GM20000 (cell line): ENCODE measurements at regions not wholly inside any gene's neighbourhood (a gene's known extent, or its start where the extent isn't known, plus 50 kb on each side); places are given as distances from the start of the nearest gene placed in this dataset.

Experiments used
- DNase-seq: peaks from one replicate; pipeline ENCODE4 v3.0.0; 2012; ENCODE audit warnings: low spot score
- CTCF ChIP-seq: IDR thresholded peaks from 2 replicates; pipeline ENCODE4 v1.5.1; 2012; ENCODE audit warnings: mild to moderate bottlenecking, control low read depth; ENCODE audit errors: extremely low read depth, missing control alignments

DNA sequence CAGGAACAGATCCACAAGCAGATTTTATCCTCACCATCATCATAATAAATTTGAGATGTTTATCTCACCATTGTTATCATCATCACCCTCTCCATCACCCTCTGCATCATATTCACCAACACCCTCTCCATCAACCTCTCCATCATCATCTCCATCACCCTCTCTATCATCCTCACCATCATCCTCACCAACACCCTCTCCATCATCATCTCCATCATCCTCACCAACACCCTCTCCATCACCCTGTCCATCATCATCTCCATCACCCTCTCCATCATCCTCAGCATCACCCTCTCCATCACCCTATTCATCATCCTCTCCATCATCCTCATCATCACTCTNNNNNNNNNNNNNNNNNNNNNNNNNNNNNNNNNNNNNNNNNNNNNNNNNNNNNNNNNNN, 567.0 kb upstream of the SGCD start:
- DNase-seq = no peak
- no peak for TF ChIP-seq CTCF

GRCh38 chr5:155761502-155761901, 565.5 kb upstream of the SGCD start:
- no peak for DNase-seq
- no peak for TF ChIP-seq CTCF

DNA sequence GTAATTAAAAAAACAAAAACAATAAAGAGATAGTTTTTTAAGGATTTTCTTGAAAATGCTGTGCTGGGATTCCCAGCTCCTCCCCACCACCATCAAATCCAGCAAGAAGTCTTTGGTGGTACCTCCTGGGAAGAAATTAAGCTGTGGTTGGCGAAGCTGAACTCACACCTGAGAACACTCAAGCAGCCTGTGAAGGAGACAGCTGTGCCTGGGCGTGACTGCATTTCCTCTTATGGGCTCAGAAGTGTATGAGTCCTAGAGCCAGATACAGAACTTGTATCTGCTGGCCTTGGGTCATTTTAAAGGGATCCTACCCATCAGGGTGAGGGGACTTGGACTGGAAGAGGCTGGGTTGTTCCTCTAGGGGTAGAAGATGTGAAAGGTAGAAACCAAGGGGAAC, 561.2 kb upstream of the SGCD start:
- DNase-seq = no peak
- no peak for TF ChIP-seq CTCF

DNA sequence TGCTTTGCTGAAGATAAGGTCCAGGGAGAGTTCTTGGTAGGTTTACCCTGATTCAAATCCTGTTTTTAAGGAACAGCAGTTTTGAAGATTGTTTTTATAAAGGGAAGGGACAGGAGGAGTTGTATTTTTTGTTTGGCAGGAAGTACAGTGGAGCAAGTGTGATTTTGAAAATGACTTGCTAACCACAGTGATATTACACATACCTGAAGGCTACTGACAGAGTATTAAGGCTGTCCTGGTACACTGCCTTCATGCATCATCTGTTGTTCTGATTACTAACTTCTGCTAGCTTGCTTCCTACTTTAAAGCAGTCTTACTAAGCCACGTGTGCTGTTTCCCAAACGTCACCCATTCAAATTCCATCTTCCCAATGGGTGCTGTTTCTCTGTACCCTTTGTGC, 559.5 kb upstream of the SGCD start:
- TF ChIP-seq CTCF = no peak
- no peak for DNase-seq

- DNase-seq = no peak
- no peak for TF ChIP-seq CTCF
Observed at GRCh38 chr5:155768332-155768731, 558.6 kb upstream of the SGCD start.

GRCh38 chr5:155772009-155772662, 554.8 kb upstream of the SGCD start:
- no peak for TF ChIP-seq CTCF
- no peak for DNase-seq

GRCh38 chr5:155773680-155774079, 553.3 kb upstream of the SGCD start:
- no peak for TF ChIP-seq CTCF
- no peak for DNase-seq
